GM19351 (cell line): ENCODE measurements at regions not wholly inside any gene's neighbourhood (a gene's known extent, or its start where the extent isn't known, plus 50 kb on each side); places are given as distances from the start of the nearest gene placed in this dataset.

Experiments
- ATAC-seq: cut with Tn5 transposase; IDR thresholded peaks from one replicate; pipeline ENCODE4 v1.9.1; 2021; ENCODE audit warnings: mild to moderate bottlenecking, moderate library complexity; ENCODE audit not compliant: unreplicated experiment

DNA sequence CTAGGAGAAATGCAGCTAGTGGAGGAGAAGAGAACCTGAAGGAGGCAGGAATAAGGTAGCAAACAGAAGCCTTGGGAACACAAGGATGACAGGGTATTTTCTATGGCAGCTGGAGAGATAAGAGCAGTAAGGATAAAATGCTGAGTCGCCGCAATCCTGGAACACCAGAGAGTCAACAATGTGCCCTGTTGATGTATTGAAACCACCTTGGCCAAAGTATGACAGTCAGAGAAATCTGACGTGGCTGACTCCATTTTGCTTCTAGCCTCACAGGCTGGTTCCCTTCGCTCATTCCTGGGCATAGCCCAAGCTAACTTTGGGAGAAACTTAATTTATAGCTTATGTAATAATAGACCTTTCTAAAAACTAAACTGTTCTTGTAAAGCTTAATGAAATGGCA lies 56.6 kb upstream of the C4orf54 start:
- no peak for ATAC-seq

DNA sequence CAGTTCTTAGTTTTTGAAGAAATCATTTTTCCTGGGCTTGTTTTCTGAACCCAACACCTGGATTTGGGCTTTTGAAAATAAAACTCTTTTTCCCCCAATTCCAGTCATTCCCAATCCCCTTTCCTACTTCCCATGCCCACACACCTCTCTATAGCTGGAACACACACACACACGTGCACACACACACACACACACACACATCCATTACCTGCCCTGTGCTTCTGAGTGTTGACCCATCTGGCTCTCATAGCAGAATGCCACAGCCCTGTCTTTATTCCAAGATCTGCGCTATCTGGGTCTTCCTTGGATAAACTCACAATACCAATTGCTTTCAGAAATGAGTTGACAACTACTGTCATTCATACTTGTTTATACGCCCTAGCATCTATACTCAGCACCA lies 54.9 kb upstream of the C4orf54 start:
- ATAC-seq = no peak

DNA sequence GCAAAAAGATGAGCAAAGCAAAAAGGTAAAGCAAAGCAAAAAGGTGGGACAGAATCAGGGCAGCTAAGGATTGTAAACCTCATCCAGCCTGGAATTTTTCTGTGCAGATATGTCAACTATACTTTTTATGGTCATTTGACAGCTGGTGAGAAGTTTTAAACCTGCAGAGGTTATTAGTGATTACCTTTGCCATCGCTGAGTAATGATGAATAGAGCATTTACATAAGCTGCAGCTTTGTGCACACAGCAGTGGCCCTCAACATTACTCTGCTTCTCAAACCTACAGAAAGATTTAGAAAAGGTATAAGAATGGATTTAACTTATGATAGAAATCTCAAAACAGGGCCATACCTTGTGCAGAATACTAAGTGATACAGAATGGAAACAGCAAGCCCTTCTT lies 54.5 kb upstream of the C4orf54 start:
- no peak for ATAC-seq

DNA sequence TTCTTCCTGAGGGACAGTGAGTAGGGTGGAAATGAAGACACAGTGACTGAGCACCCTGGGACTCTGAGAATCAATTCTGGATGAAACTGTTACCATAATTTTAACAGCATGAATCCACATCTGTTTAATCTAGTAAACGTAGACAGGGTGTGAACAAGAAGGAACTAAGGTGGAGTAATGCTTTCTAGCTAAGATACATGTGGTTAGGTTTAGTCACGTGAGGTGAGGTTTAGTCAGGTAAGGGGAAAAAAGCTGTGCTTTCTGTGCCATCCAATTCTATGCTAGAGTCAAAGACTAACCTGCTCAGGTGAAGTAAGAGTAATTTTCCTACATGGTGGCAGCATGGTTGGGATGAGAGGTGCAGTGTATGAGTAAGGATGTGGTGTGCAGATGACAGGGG lies 54.0 kb upstream of the C4orf54 start:
- ATAC-seq = no peak

DNA sequence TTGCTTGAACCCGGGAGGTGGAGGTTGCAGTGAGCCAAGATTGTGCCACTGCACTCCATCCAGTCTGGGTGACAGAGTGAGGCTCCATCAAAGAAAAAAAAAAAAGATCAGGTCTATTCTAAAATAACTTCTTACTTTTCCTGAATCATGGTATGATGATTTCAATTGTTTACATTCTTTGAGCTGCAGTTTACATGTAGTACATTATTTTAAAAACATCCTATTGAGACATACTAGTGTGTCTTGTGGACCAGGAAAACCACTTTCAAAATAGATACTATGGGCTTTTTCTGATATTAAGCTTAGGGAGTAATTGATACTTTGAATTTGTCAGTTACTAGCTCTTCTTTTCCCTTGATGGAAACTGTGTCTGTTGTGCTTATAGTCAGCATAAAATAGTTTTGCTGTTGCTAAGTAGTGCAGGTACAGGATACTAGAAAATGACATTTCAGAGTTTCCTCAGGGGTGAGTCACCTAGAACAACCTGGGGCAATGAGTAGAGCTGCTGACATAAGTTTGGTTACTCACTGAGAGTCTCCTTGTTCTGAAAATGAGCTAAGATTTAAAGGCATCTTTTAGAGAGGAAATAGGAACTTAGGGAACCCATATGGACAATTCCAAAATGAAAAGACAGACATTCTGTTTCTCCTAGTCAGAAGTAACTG lies 53.2 kb upstream of the C4orf54 start:
- no peak for ATAC-seq

DNA sequence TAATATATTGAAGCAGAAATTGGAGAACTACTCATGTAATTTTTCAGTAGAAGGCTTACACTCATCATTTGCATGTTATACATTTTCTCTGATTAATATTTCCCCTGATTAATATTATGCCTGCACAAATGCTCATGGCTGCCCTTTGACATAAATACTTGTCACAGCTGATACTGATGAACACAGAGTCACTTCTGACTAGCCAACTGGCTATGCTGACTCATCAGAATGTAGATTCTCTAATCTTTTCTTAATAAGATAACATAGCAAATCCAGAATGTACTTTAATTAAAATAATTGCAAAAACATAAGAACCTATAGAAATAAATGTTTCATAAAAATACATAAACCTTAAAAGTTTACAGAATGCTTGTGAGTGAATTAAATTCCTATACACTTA lies 52.4 kb upstream of the C4orf54 start:
- no peak for ATAC-seq

DNA sequence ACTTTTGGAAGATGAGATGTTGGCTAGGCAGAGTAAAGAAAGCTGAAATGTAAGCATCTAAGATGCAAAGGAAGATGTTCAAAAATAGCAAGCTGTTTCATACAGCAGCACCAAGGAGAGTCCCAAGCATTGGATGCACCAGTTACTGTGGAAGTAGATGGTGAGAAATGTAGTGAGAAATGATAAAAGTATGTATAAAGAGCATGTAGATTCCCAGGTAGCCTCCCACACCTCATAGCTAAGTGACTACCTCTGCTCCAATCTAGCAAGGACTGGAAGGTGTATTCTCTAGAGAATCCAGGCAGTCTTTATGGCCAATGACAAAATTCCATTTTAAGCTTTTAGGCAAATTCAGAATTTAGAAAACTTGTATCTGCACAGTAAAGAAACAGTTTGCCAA lies 50.9 kb upstream of the C4orf54 start:
- ATAC-seq = no peak
